Activated naive CD4-positive, alpha-beta T cell treated with anti-CD3 and anti-CD28 coated beads for 36 hours (primary cell): ENCODE measurements at regions not wholly inside any gene's neighbourhood (a gene's known extent, or its start where the extent isn't known, plus 50 kb on each side); places are given as distances from the start of the nearest gene placed in this dataset.

Experiments
- CTCF ChIA-PET: fragments of 350-600 bp; sonication (Branson Sonifier 250); formaldehyde crosslinking; loops from one replicate; lab custom pipeline; 2021; ENCODE audit warnings: antibody characterized with exemption; lab: Charles Lee
- DNase-seq: peaks from one replicate; pipeline ENCODE4 v3.0.0-alpha.2; 2020
- H3K27ac Mint-ChIP-seq: one replicate; pipeline ENCODE4 v1.8.0; 2021; ENCODE audit warnings: mild to moderate bottlenecking, mixed read lengths
- H3K27me3 Mint-ChIP-seq: one replicate; pipeline ENCODE4 v1.8.0; 2021; ENCODE audit warnings: low read depth, mixed read lengths
- H3K36me3 Mint-ChIP-seq: one replicate; pipeline ENCODE4 v1.8.0; 2021; ENCODE audit warnings: low read depth, mixed read lengths
- H3K4me1 Mint-ChIP-seq: one replicate; pipeline ENCODE4 v1.8.0; 2021; ENCODE audit warnings: low read depth, mixed read lengths
- H3K4me3 Mint-ChIP-seq: one replicate; pipeline ENCODE4 v1.8.0; 2021; ENCODE audit warnings: mild to moderate bottlenecking, moderate library complexity, mixed read lengths
- H3K9me3 Mint-ChIP-seq: one replicate; pipeline ENCODE4 v1.8.0; 2021; ENCODE audit warnings: mixed read lengths
- intact Hi-C: fragments of 100-400 bp; cut with micrococcal nuclease; formaldehyde crosslinking; loops from one replicate; pipeline ENCODE4 v1.15.1; 2023

- Mint-ChIP-seq H3K4me1 (no peaks in the 10 kb centered on the region), H3K27me3 (peaks cover 43% of the 10 kb centered on the region), H3K4me3 (no peak overlapping the region), H3K27ac (no peak overlapping the region), H3K9me3 (no peaks in the 10 kb centered on the region), H3K36me3 (no peaks in the 10 kb centered on the region)
- no peak for DNase-seq
- CTCF ChIA-PET = no interaction called here
- intact Hi-C loops = no loop called here
These were observed 53.8 kb downstream of the FZD10 start for GRCh38 chr12:130216031-130216430.

DNA sequence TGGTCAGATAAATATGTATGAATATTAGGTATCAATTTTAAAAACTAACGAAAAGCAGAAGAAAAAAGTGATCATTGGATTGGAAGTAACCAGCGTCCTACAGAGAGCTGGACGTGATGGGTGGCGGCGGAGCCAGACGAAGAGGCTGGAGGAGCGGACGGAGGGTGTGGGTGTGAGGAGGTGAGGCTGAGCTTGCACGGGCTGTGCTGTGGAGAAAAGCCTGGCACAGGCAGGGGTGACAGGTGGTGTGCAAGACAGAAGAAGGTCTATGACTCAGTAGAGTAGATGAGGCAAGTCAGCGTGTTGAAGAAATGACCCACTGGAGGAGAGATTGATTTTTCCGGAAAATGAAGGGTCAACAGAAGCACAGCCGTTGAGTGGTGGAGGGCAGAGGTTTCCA, 56.4 kb downstream of the FZD10 start:
- Mint-ChIP-seq H3K27me3 (peaks cover 49% of the 10 kb centered on the region), H3K27ac (no peak overlapping the region), H3K9me3 (no peaks in the 10 kb centered on the region), H3K4me3 (no peak overlapping the region), H3K36me3 (no peaks in the 10 kb centered on the region), H3K4me1 (no peaks in the 10 kb centered on the region)
- CTCF ChIA-PET = no interaction called here
- DNase-seq = no peak
- intact Hi-C loops = no loop called here

- no peak overlapping the region for H3K4me3 Mint-ChIP-seq
- no peaks in the 10 kb centered on the region for H3K9me3 Mint-ChIP-seq
- DNase-seq = no peak
- CTCF ChIA-PET = no interaction called here
- H3K4me1 Mint-ChIP-seq = no peaks in the 10 kb centered on the region
- intact Hi-C loops = no loop called here
- H3K27me3 Mint-ChIP-seq = peaks cover 44% of the 10 kb centered on the region
- H3K36me3 Mint-ChIP-seq = no peaks in the 10 kb centered on the region
- no peak overlapping the region for H3K27ac Mint-ChIP-seq
These were observed 57.9 kb downstream of the FZD10 start for GRCh38 chr12:130219929-130220705.

- intact Hi-C loops = no loop called here
- Mint-ChIP-seq H3K27ac (no peak overlapping the region), H3K4me3 (no peak overlapping the region), H3K9me3 (no peaks in the 10 kb centered on the region), H3K27me3 (peaks cover 38% of the 10 kb centered on the region), H3K36me3 (no peaks in the 10 kb centered on the region), H3K4me1 (no peaks in the 10 kb centered on the region)
- CTCF ChIA-PET = interaction anchor here (0.7 kb wide), 1 partner anchor 178 kb away, joined by 4 read pairs; no protein-coding TSS in a partner anchor
- DNase-seq = no peak
These were observed 58.4 kb downstream of the FZD10 start for GRCh38 chr12:130220706-130221100.

DNA sequence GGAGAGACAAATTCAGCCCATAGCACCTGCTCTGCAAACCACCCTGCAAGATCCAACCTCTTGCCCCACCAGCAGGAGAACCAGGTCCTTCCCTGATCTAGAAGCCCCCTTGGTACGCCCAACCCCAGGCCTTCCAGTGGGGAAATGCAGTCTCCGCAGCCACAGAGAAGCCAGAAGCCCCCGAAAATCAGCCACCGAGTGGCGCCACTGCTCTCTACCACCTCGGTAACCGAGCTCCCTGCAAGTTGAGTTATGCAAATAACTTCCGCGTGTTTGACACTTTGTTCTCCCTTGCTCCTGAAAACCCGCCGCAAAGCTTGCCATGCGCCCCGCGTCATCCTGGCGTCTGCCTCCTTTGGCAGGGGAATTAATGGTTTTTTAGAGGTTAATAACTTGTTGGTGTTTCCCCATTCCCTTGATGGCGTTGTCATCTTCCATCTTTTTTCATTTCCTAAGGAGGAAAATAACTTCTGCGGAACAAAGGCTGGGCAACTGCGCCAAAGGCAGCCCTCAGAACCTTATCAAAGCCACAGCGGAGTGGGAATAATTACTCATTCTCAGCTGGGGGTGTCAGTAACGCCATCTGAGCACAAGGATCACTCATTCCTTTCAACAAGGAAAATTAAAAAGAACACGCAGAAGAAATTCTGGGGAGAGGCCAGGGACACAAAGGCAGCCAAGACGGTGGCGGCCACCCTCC, 60.4 kb downstream of the FZD10 start:
- H3K27me3 Mint-ChIP-seq = peaks cover 34% of the 10 kb centered on the region
- H3K27ac Mint-ChIP-seq = no peak overlapping the region
- intact Hi-C loops = no loop called here
- CTCF ChIA-PET = no interaction called here
- H3K4me3 Mint-ChIP-seq = no peak overlapping the region
- no peaks in the 10 kb centered on the region for H3K4me1 Mint-ChIP-seq
- DNase-seq = no peak
- H3K9me3 Mint-ChIP-seq = no peaks in the 10 kb centered on the region
- no peaks in the 10 kb centered on the region for H3K36me3 Mint-ChIP-seq

- Mint-ChIP-seq H3K4me1 (no peaks in the 10 kb centered on the region), H3K9me3 (no peaks in the 10 kb centered on the region), H3K27me3 (peaks cover 31% of the 10 kb centered on the region), H3K36me3 (no peaks in the 10 kb centered on the region), H3K27ac (no peak overlapping the region), H3K4me3 (no peak overlapping the region)
- CTCF ChIA-PET = no interaction called here
- intact Hi-C loops = no loop called here
- DNase-seq = no peak
These were observed 61.5 kb downstream of the FZD10 start for GRCh38 chr12:130223767-130224244.

- H3K4me3 Mint-ChIP-seq = no peak overlapping the region
- H3K27me3 Mint-ChIP-seq = peaks cover 26% of the 10 kb centered on the region
- CTCF ChIA-PET = interaction anchor here (0.8 to 1.9 kb wide), 2 partner anchors 57 to 182 kb away, joined by 3 to 4 read pairs; no protein-coding TSS in a partner anchor
- no peak for DNase-seq
- intact Hi-C loops = no loop called here
- peaks cover under 1% of the 10 kb centered on the region for H3K36me3 Mint-ChIP-seq
- no peak overlapping the region for H3K27ac Mint-ChIP-seq
- no peaks in the 10 kb centered on the region for H3K4me1 Mint-ChIP-seq
- H3K9me3 Mint-ChIP-seq = peaks cover under 1% of the 10 kb centered on the region
These were observed 62.3 kb downstream of the FZD10 start for GRCh38 chr12:130224613-130225012.

GRCh38 chr12:130225347-130225746, 63.1 kb downstream of the FZD10 start:
- CTCF ChIA-PET = interaction anchor here (0.7 to 1.9 kb wide), 2 partner anchors 51 to 183 kb away, joined by 3 to 4 read pairs; no protein-coding TSS in a partner anchor
- no peaks in the 10 kb centered on the region for H3K4me1 Mint-ChIP-seq
- H3K4me3 Mint-ChIP-seq = no peak overlapping the region
- no peak for DNase-seq
- intact Hi-C loops = no loop called here
- H3K27me3 Mint-ChIP-seq = peaks cover 21% of the 10 kb centered on the region
- H3K36me3 Mint-ChIP-seq = peaks cover 2% of the 10 kb centered on the region
- H3K27ac Mint-ChIP-seq = no peak overlapping the region
- peaks cover 2% of the 10 kb centered on the region for H3K9me3 Mint-ChIP-seq

DNA sequence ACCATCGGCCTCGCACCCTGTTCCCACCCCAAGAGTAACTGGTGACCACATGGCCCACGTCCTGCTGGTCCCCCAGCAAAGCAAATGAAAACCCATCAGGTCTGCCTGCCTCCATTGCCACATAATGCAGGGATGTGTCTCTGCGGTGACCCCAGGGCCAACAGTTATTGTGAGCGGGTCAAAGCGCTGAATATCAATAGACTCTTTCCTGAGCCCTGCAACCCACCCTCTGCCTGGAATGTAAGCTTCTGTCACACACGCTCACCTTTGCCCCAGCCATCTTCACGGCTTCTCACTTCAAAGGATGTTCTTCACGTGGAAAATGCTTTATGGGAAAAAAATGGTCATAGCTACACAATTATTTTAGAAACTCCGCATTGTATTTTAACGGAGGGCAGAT, 63.9 kb downstream of the FZD10 start:
- intact Hi-C loops = no loop called here
- peaks cover 7% of the 10 kb centered on the region for H3K9me3 Mint-ChIP-seq
- no peak for DNase-seq
- H3K4me3 Mint-ChIP-seq = no peak overlapping the region
- peaks cover 16% of the 10 kb centered on the region for H3K27me3 Mint-ChIP-seq
- no peak overlapping the region for H3K27ac Mint-ChIP-seq
- CTCF ChIA-PET = interaction anchor here (1.9 kb wide), 1 partner anchor 184 kb away, joined by 4 read pairs; no protein-coding TSS in a partner anchor
- H3K4me1 Mint-ChIP-seq = no peaks in the 10 kb centered on the region
- peaks cover 2% of the 10 kb centered on the region for H3K36me3 Mint-ChIP-seq

- intact Hi-C loops = no loop called here
- CTCF ChIA-PET = no interaction called here
- peaks cover 13% of the 10 kb centered on the region for H3K27me3 Mint-ChIP-seq
- H3K36me3 Mint-ChIP-seq = peaks cover 2% of the 10 kb centered on the region
- no peak for DNase-seq
- peaks cover 8% of the 10 kb centered on the region for H3K9me3 Mint-ChIP-seq
- no peak overlapping the region for H3K4me3 Mint-ChIP-seq
- no peaks in the 10 kb centered on the region for H3K4me1 Mint-ChIP-seq
- no peak overlapping the region for H3K27ac Mint-ChIP-seq
These were observed 64.5 kb downstream of the FZD10 start for GRCh38 chr12:130226771-130227170.

- Mint-ChIP-seq H3K9me3 (peaks cover 8% of the 10 kb centered on the region), H3K4me3 (no peak overlapping the region), H3K27ac (no peak overlapping the region), H3K36me3 (peaks cover 2% of the 10 kb centered on the region), H3K4me1 (no peaks in the 10 kb centered on the region), H3K27me3 (peaks cover 11% of the 10 kb centered on the region)
- intact Hi-C loops = no loop called here
- CTCF ChIA-PET = no interaction called here
- DNase-seq = no peak
These were observed 65.4 kb downstream of the FZD10 start for GRCh38 chr12:130227641-130228040.

DNA sequence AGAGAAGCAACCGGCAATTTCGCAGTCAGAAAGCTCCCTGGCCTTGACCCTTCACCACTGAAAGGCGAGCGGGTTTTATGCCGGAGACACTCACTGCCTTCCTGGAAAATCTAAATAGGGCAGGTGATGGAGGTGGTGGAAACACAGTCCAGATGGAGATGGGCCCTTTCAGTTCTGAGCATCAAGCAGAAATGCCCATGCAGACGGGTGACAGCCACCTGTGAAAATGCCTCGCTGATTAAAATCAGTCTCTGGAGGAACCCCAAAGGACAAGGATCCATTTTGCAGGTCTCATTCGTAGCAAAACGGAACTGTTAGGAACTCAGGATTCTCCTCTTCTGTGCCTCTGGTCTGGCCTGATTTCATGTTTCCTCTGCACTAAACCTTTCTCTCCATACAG, 74.2 kb downstream of the FZD10 start:
- Mint-ChIP-seq H3K4me3 (no peak overlapping the region), H3K27ac (no peak overlapping the region), H3K4me1 (no peaks in the 10 kb centered on the region), H3K27me3 (peaks cover 19% of the 10 kb centered on the region), H3K36me3 (no peaks in the 10 kb centered on the region), H3K9me3 (no peaks in the 10 kb centered on the region)
- intact Hi-C loops = no loop called here
- CTCF ChIA-PET = no interaction called here
- no peak for DNase-seq
